ENCODE measurements at regions not wholly inside any gene's neighbourhood (a gene's known extent, or its start where the extent isn't known, plus 50 kb on each side); places are given as distances from the start of the nearest gene placed in this dataset.

GRCh38 chr2:37851828-37852584 lies 73.1 kb upstream of the RMDN2 start:
- Histone ChIP-seq H3K4me1 (ENCODE audit: insufficient read depth, low read length, poor library complexity, severe bottlenecking) (peaks cover 59% of the 10 kb centered on the region), H3K9me2 (replicated peaks; ENCODE audit: low read depth, low read length) (no peaks in the 10 kb centered on the region), H3K27me3 (ENCODE audit: insufficient read depth, low read length, poor library complexity, severe bottlenecking) (no peaks in the 10 kb centered on the region), H3K9ac (ENCODE audit: low read depth, low read length, poor library complexity, severe bottlenecking) (peak overlapping the region; percentile 51), H3K9me3 (ENCODE audit: insufficient read depth, low read depth, low read length) (no peaks in the 10 kb centered on the region), H3K4me2 (ENCODE audit: low read depth, low read length, poor library complexity, severe bottlenecking) (peak overlapping the region; percentile 68), H3F3A (ENCODE audit: low read depth) (peaks cover 7% of the 10 kb centered on the region; the same call in 1 of the 2 replicates), H3K36me3 (ENCODE audit: insufficient read depth, low read length) (no peaks in the 10 kb centered on the region), H4K20me1 (ENCODE audit: insufficient read depth, low read length, poor library complexity, severe bottlenecking) (no peaks in the 10 kb centered on the region), H3K79me2 (ENCODE audit: insufficient read depth, low read length) (no peaks in the 10 kb centered on the region), H2AFZ (ENCODE audit: low read length) (peak overlapping the region; percentile 75), H3K4me3 (ENCODE audit: low read length, poor library complexity, severe bottlenecking) (peak overlapping the region; percentile 36)
- TF ChIP-seq CTCF (conservative IDR thresholded peaks at IDR 0.05; ENCODE audit: low read length) = no peak
- TF ChIP-seq EZH2phosphoT487 (IDR thresholded peaks at IDR 0.05; ENCODE audit: borderline replicate concordance) = no peak

GRCh38 chr2:37852585-37853014 lies 72.5 kb upstream of the RMDN2 start:
- no peak overlapping the region for H3K4me2 ChIP-seq (ENCODE audit: low read depth, low read length, poor library complexity, severe bottlenecking)
- peaks cover 59% of the 10 kb centered on the region for H3K4me1 ChIP-seq (ENCODE audit: insufficient read depth, low read length, poor library complexity, severe bottlenecking)
- no peaks in the 10 kb centered on the region for H3K9me3 ChIP-seq (ENCODE audit: insufficient read depth, low read depth, low read length)
- no peak overlapping the region for H3K4me3 ChIP-seq (ENCODE audit: low read length, poor library complexity, severe bottlenecking)
- H3K27me3 ChIP-seq (ENCODE audit: insufficient read depth, low read length, poor library complexity, severe bottlenecking) = no peaks in the 10 kb centered on the region
- no peak overlapping the region for H3K9ac ChIP-seq (ENCODE audit: low read depth, low read length, poor library complexity, severe bottlenecking)
- no peaks in the 10 kb centered on the region for H3K36me3 ChIP-seq (ENCODE audit: insufficient read depth, low read length)
- H3K79me2 ChIP-seq (ENCODE audit: insufficient read depth, low read length) = no peaks in the 10 kb centered on the region
- no peak for TF ChIP-seq CTCF (conservative IDR thresholded peaks at IDR 0.05; ENCODE audit: low read length)
- TF ChIP-seq EZH2phosphoT487 (IDR thresholded peaks at IDR 0.05; ENCODE audit: borderline replicate concordance) = no peak
- H3K9me2 ChIP-seq (replicated peaks; ENCODE audit: low read depth, low read length) = no peaks in the 10 kb centered on the region
- H2AFZ ChIP-seq (ENCODE audit: low read length) = peak overlapping the region; percentile 75
- no peaks in the 10 kb centered on the region for H4K20me1 ChIP-seq (ENCODE audit: insufficient read depth, low read length, poor library complexity, severe bottlenecking)
- peaks cover 7% of the 10 kb centered on the region; the same call in 1 of the 2 replicates for H3F3A ChIP-seq (ENCODE audit: low read depth)

- Histone ChIP-seq H3K4me3 (ENCODE audit: low read length, poor library complexity, severe bottlenecking) (no peak overlapping the region), H3K36me3 (ENCODE audit: insufficient read depth, low read length) (no peaks in the 10 kb centered on the region), H3K9ac (ENCODE audit: low read depth, low read length, poor library complexity, severe bottlenecking) (no peak overlapping the region), H3K9me3 (ENCODE audit: insufficient read depth, low read depth, low read length) (no peaks in the 10 kb centered on the region), H3K27me3 (ENCODE audit: insufficient read depth, low read length, poor library complexity, severe bottlenecking) (no peaks in the 10 kb centered on the region), H3K4me1 (ENCODE audit: insufficient read depth, low read length, poor library complexity, severe bottlenecking) (peaks cover 59% of the 10 kb centered on the region), H3F3A (ENCODE audit: low read depth) (peaks cover 7% of the 10 kb centered on the region; the same call in 1 of the 2 replicates), H3K9me2 (replicated peaks; ENCODE audit: low read depth, low read length) (no peaks in the 10 kb centered on the region), H3K79me2 (ENCODE audit: insufficient read depth, low read length) (no peaks in the 10 kb centered on the region), H2AFZ (ENCODE audit: low read length) (no peak overlapping the region), H3K4me2 (ENCODE audit: low read depth, low read length, poor library complexity, severe bottlenecking) (peak overlapping the region; percentile 49), H4K20me1 (ENCODE audit: insufficient read depth, low read length, poor library complexity, severe bottlenecking) (no peaks in the 10 kb centered on the region)
- TF ChIP-seq EZH2phosphoT487 (IDR thresholded peaks at IDR 0.05; ENCODE audit: borderline replicate concordance) = no peak
- no peak for TF ChIP-seq CTCF (conservative IDR thresholded peaks at IDR 0.05; ENCODE audit: low read length)
Measured at GRCh38 chr2:37854676-37855282, 70.3 kb upstream of the RMDN2 start.

Data from Loucy (cell line).